ENCODE measurements at regions not wholly inside any gene's neighbourhood (a gene's known extent, or its start where the extent isn't known, plus 50 kb on each side); places are given as distances from the start of the nearest gene placed in this dataset.

DNA sequence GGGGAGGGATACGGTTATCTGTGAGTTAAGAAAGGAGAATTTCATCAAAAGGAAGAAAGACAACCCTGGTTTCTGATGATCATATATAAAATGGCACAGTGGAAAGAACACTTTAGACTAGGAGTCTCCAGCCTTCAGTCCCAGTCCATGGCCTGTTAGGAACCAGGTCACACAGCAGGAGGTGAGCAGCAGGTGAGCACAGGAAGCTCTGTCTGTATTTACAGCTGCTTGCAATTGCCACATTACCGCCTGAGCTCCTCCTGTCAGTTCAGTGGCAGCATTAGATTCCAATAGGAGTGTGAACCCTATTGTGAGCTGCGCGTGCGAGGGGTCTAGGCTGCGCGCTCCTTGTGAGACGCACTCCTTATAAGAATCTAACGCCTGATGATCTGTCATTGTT is 137.9 kb downstream of the BTG1 start:
- Histone ChIP-seq H3K27me3 (no peaks in the 10 kb centered on the region), H3K9me3 (no peaks in the 10 kb centered on the region), H3K4me1 (no peaks in the 10 kb centered on the region), H3K4me3 (no peak overlapping the region), H3K36me3 (no peaks in the 10 kb centered on the region), H3K27ac (no peak overlapping the region)
- DNase-seq: no peak
- intact Hi-C loops (cut with DNase I; ENCODE audit: low total_unique reads) (no loop called here), in situ Hi-C loops (cut with MboI; ENCODE audit: low pct_ligation_motif_present in 1 of 4, low pct_unique_long_range_greater_than_20kb in 1 of 4, low sequenced_read_pairs in 3 of 4) (no loop called here)
- no peak for TF ChIP-seq POLR2A (IDR thresholded peaks at IDR 0.05)
- TF ChIP-seq, protein P1, sequence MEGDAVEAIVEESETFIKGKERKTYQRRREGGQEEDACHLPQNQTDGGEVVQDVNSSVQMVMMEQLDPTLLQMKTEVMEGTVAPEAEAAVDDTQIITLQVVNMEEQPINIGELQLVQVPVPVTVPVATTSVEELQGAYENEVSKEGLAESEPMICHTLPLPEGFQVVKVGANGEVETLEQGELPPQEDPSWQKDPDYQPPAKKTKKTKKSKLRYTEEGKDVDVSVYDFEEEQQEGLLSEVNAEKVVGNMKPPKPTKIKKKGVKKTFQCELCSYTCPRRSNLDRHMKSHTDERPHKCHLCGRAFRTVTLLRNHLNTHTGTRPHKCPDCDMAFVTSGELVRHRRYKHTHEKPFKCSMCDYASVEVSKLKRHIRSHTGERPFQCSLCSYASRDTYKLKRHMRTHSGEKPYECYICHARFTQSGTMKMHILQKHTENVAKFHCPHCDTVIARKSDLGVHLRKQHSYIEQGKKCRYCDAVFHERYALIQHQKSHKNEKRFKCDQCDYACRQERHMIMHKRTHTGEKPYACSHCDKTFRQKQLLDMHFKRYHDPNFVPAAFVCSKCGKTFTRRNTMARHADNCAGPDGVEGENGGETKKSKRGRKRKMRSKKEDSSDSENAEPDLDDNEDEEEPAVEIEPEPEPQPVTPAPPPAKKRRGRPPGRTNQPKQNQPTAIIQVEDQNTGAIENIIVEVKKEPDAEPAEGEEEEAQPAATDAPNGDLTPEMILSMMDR (IDR thresholded peaks at IDR 0.05): no peak
- TF ChIP-seq EP300 (IDR thresholded peaks at IDR 0.05; ENCODE audit: low read depth): no peak
- WGBS, 2 donors (ENCODE audit: low coverage in 1 of 2): 96 to 100% methylated on average over 1 to 9 of the region's 9 CpGs

DNA sequence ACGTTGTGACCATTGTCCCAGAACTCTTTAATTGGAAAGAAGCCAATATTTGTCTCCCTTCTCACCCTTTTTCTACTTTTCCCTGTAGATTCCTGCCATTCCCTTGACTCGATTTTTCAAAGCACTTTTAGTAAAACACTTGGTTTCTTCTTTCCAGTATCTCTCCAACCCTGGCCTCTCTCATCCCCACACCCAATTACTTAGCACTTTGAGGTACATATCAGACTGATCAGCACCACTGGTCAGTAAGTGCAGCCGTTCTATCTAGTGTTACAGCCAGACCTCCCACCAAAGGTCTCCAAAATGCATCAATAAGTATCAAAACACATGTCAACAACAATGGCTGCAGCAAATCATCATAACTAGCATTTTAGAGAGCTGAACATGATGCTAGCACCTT is 141.9 kb downstream of the BTG1 start:
- TF ChIP-seq POLR2AphosphoS5 (IDR thresholded peaks at IDR 0.05): no peak
- TF ChIP-seq, protein P1 (IDR thresholded peaks at IDR 0.05): no peak
- TF ChIP-seq EP300 (IDR thresholded peaks at IDR 0.05; ENCODE audit: low read depth): no peak
- no peak for TF ChIP-seq POLR2A (IDR thresholded peaks at IDR 0.05)
- no peak for DNase-seq
- no peaks in the 10 kb centered on the region for H3K36me3 ChIP-seq
- no peak overlapping the region for H3K4me3 ChIP-seq
- no peak overlapping the region for H3K27ac ChIP-seq
- H3K9me3 ChIP-seq: no peaks in the 10 kb centered on the region
- 52 to 69% methylated on average over 2 to 3 of the region's 3 CpGs for WGBS, 2 donors (ENCODE audit: low coverage in 1 of 2)
- H3K4me1 ChIP-seq: no peaks in the 10 kb centered on the region
- no peaks in the 10 kb centered on the region for H3K27me3 ChIP-seq
- intact Hi-C loops (cut with DNase I; ENCODE audit: low total_unique reads): no loop called here
- in situ Hi-C loops (cut with MboI; ENCODE audit: low pct_ligation_motif_present in 1 of 4, low pct_unique_long_range_greater_than_20kb in 1 of 4, low sequenced_read_pairs in 3 of 4): no loop called here

DNA sequence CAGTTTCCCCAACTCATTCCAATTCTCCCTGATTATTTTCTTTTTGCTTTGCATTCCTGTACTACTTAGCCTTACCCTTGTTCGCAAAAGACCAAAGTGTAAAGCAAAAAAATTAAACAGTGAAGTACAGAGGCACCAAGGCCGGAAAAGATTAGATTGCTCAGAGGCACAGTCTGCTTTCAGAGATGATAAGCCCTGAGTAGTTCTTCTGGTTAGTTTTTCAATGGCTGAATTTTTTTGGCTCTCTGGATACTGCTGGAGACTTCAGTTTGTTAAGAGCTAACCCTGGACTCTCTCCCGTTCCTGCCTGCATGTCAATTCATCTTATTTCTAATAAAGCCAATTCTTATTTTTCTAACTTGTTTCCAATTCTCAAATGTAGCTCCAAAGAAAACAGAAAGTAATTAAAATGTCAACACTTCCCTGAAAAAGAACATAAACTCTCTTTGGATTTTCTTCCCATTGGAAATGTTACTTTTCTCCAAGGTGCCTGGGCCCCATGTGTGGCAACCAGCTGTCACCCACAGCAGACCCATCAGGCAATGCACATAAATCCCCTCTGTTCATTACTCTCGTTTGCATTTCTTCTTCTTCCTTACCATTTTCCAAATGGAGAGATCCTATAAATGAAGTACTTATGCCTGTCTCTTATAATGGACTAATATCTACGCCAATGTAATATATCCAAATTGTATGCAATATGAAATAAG is 142.8 kb downstream of the BTG1 start:
- in situ Hi-C loops (cut with MboI; ENCODE audit: low pct_ligation_motif_present in 1 of 4, low pct_unique_long_range_greater_than_20kb in 1 of 4, low sequenced_read_pairs in 3 of 4) (no loop called here), intact Hi-C loops (cut with DNase I; ENCODE audit: low total_unique reads) (no loop called here)
- TF ChIP-seq, protein P1 (IDR thresholded peaks at IDR 0.05): no peak
- TF ChIP-seq EP300 (IDR thresholded peaks at IDR 0.05; ENCODE audit: low read depth) (no peak), POLR2A (IDR thresholded peaks at IDR 0.05) (no peak), POLR2AphosphoS5 (IDR thresholded peaks at IDR 0.05) (no peak)
- Histone ChIP-seq H3K27ac (peak overlapping the region in 1 of 4 donors; percentile 9), H3K9me3 (no peaks in the 10 kb centered on the region), H3K36me3 (no peaks in the 10 kb centered on the region), H3K4me1 (no peaks in the 10 kb centered on the region), H3K4me3 (no peak overlapping the region), H3K27me3 (no peaks in the 10 kb centered on the region)
- WGBS, 2 donors (ENCODE audit: low coverage in 1 of 2): 76 to 82% methylated on average over 4 to 5 of the region's 5 CpGs
- no peak for DNase-seq

DNA sequence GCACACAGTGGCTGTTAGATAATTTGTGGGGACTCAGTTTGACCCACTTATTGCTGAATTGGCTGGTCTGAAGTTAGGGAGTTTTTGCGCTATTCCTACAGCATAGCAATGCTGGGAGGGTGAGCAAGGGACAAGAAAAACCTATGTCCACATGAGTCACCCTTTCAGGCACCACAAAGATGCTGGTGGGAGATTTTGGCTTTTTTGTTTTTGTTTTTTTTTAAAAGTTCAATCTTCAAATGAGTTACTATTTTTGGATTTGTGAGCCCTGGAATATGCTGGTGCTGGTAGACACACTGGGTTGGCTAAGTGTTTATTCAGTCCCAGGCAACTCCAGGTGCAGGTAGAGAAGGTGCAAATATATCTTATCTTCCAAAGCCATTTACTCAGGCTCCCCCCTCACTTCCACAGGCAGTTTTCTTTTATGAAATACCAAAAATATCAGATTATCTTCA is 143.4 kb downstream of the BTG1 start:
- DNase-seq: no peak
- Histone ChIP-seq H3K4me3 (no peak overlapping the region), H3K27ac (peak overlapping the region in 1 of 4 donors; percentile 9), H3K4me1 (no peaks in the 10 kb centered on the region), H3K9me3 (no peaks in the 10 kb centered on the region), H3K36me3 (no peaks in the 10 kb centered on the region), H3K27me3 (no peaks in the 10 kb centered on the region)
- no peak for TF ChIP-seq POLR2A (IDR thresholded peaks at IDR 0.05)
- TF ChIP-seq POLR2AphosphoS5 (IDR thresholded peaks at IDR 0.05): no peak
- TF ChIP-seq, protein P1 (IDR thresholded peaks at IDR 0.05): no peak
- no peak for TF ChIP-seq EP300 (IDR thresholded peaks at IDR 0.05; ENCODE audit: low read depth)
- in situ Hi-C loops (cut with MboI; ENCODE audit: low pct_ligation_motif_present in 1 of 4, low pct_unique_long_range_greater_than_20kb in 1 of 4, low sequenced_read_pairs in 3 of 4): no loop called here
- intact Hi-C loops (cut with DNase I; ENCODE audit: low total_unique reads): no loop called here
- whole genome bisulfite sequencing, 2 donors (ENCODE audit: low coverage in 1 of 2): 96 to 100% methylated on average over 1 of the region's 1 CpG
